Loucy (cell line): ENCODE measurements at regions not wholly inside any gene's neighbourhood (a gene's known extent, or its start where the extent isn't known, plus 50 kb on each side); places are given as distances from the start of the nearest gene placed in this dataset.

Experiments
- EZH2phosphoT487 ChIP-seq: fragments of 200-600 bp; IDR thresholded peaks from 2 replicates; pipeline ENCODE4 v1.6.1; 2018; ENCODE audit warnings: antibody characterized with exemption, mild to moderate bottlenecking, moderate library complexity, borderline replicate concordance
- TF ChIP-seq, protein P1 (sequence below): fragments of 200-600 bp; sonication (generic); conservative IDR thresholded peaks from 2 replicates; pipeline ENCODE4 v1.5.1; 2014; ENCODE audit warnings: mild to moderate bottlenecking, antibody characterized with exemption, low read length

DNA sequence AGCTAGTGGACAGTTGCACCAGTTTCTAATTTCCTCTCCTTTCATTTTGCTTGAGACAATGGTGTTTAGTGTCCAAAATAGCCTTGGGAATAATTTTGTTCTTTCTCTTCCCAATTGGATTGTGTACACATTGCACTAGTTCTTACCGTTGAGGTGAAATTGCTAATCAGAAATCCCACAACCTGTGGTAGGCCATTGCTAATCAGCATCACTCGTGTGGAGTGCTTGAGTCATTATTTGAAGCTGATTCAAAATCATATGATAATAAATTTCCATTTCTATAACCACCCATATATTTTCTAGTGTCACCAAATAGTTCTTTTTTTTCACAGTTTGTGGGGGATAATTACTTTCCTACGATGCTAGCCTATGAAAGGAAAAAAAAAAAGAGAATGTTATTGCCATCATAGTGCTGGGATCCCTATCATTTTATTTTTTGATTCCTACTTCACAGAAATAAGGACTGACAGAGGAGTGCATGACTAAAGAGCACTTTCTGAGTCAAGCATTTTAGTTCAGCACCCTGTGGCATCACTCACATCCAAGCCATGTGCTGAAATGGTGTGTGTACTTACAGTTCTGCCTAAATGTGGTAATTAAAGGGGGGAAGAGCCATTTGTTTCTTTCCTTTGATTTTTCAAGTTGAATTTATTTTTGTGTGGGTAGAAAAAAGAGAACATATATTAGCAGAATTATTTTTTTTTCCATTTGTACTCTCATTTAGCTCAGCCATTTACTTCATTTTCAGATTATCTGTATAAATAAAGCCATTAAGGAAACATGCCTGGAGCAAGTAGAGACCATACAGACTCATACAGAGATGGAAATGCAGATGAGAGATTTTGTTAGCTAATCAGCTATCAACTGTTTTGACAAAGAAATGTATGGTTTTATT, 108.0 kb upstream of the MEIS2 start:
- TF ChIP-seq, protein P1, sequence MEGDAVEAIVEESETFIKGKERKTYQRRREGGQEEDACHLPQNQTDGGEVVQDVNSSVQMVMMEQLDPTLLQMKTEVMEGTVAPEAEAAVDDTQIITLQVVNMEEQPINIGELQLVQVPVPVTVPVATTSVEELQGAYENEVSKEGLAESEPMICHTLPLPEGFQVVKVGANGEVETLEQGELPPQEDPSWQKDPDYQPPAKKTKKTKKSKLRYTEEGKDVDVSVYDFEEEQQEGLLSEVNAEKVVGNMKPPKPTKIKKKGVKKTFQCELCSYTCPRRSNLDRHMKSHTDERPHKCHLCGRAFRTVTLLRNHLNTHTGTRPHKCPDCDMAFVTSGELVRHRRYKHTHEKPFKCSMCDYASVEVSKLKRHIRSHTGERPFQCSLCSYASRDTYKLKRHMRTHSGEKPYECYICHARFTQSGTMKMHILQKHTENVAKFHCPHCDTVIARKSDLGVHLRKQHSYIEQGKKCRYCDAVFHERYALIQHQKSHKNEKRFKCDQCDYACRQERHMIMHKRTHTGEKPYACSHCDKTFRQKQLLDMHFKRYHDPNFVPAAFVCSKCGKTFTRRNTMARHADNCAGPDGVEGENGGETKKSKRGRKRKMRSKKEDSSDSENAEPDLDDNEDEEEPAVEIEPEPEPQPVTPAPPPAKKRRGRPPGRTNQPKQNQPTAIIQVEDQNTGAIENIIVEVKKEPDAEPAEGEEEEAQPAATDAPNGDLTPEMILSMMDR: no peak
- no peak for TF ChIP-seq EZH2phosphoT487
